Breast epithelium (tissue), 4 donors: ENCODE measurements at regions not wholly inside any gene's neighbourhood (a gene's known extent, or its start where the extent isn't known, plus 50 kb on each side); places are given as distances from the start of the nearest gene placed in this dataset.

Experiments used
- DNase-seq, 2 donors: peaks; one replicate each; pipeline ENCODE4 v3.0.0-alpha.2; 2019; ENCODE audit warnings: low spot score in 2 of 2
- H3K27ac ChIP-seq, 2 donors: fragments of 200-600 bp; sonication (generic) in 1 of 2; one replicate each; pipeline ENCODE4 v1.5.1; 2016 to 2019; ENCODE audit warnings: mild to moderate bottlenecking in 1 of 2
- H3K27me3 ChIP-seq, 2 donors: fragments of 200-600 bp; sonication (generic) in 1 of 2; one replicate each; pipeline versions ENCODE4 v1.5.1 to v1.6.0; 2017 to 2019; ENCODE audit warnings: control low read depth in 1 of 2, mild to moderate bottlenecking in 1 of 2
- H3K36me3 ChIP-seq: fragments of 200-600 bp; one replicate; pipeline ENCODE4 v1.5.1; 2019
- H3K4me1 ChIP-seq, 2 donors: fragments of 200-600 bp; sonication (generic); one replicate each; pipeline ENCODE4 v1.5.1; 2016 to 2019; ENCODE audit warnings: control low read depth in 1 of 2
- H3K4me3 ChIP-seq, 3 donors: fragments of 200-600 bp; sonication (generic); 1 replicate in 2 of 3; 2 replicates in 1 of 3; pipeline ENCODE4 v1.5.1; 2016 to 2019; ENCODE audit warnings: mild to moderate bottlenecking in 3 of 3, moderate library complexity in 2 of 3
- H3K9me3 ChIP-seq, 2 donors: fragments of 200-600 bp; sonication (generic) in 1 of 2; one replicate each; pipeline ENCODE4 v1.5.1; 2016 to 2019; ENCODE audit warnings: control low read depth in 1 of 2
- POLR2A ChIP-seq: fragments of 450-650 bp; IDR thresholded peaks from one replicate; pipeline ENCODE4 v1.6.1; 2016; ENCODE audit warnings: antibody characterized with exemption, mild to moderate bottlenecking, moderate library complexity
- POLR2AphosphoS5 ChIP-seq, 3 donors: sonication (generic); formaldehyde crosslinking; IDR thresholded peaks; one replicate each; pipeline ENCODE4 v1.6.1; 2017; ENCODE audit warnings: antibody characterized with exemption in 3 of 3
- intact Hi-C: fragments of 100-400 bp; cut with DNase I; formaldehyde crosslinking; loops from one replicate; pipeline ENCODE4 v1.15.1; 2023; ENCODE audit warnings: low total_unique reads
- TF ChIP-seq, protein P1 (sequence below), 3 donors: fragments of 450-650 bp; IDR thresholded peaks; one replicate each; pipeline ENCODE4 v1.5.1; 2016 to 2017; ENCODE audit warnings: antibody characterized with exemption in 3 of 3, mild to moderate bottlenecking in 3 of 3, moderate library complexity in 3 of 3

GRCh38 chr18:34050661-34051060 is 174.1 kb downstream of the NOL4 start:
- TF ChIP-seq POLR2A (no peak), POLR2AphosphoS5 (IDR thresholded peaks at IDR 0.05) (no peak)
- TF ChIP-seq, protein P1, sequence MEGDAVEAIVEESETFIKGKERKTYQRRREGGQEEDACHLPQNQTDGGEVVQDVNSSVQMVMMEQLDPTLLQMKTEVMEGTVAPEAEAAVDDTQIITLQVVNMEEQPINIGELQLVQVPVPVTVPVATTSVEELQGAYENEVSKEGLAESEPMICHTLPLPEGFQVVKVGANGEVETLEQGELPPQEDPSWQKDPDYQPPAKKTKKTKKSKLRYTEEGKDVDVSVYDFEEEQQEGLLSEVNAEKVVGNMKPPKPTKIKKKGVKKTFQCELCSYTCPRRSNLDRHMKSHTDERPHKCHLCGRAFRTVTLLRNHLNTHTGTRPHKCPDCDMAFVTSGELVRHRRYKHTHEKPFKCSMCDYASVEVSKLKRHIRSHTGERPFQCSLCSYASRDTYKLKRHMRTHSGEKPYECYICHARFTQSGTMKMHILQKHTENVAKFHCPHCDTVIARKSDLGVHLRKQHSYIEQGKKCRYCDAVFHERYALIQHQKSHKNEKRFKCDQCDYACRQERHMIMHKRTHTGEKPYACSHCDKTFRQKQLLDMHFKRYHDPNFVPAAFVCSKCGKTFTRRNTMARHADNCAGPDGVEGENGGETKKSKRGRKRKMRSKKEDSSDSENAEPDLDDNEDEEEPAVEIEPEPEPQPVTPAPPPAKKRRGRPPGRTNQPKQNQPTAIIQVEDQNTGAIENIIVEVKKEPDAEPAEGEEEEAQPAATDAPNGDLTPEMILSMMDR (IDR thresholded peaks at IDR 0.05): no peak
- H3K4me1 ChIP-seq: no peaks in the 10 kb centered on the region
- H3K9me3 ChIP-seq: peaks cover 0 to 12% of the 10 kb centered on the region in 2 donors
- H3K27ac ChIP-seq: no peak overlapping the region
- intact Hi-C loops: no loop called here
- no peak for DNase-seq
- H3K27me3 ChIP-seq: no peaks in the 10 kb centered on the region
- H3K36me3 ChIP-seq: no peaks in the 10 kb centered on the region
- no peak overlapping the region for H3K4me3 ChIP-seq

DNA sequence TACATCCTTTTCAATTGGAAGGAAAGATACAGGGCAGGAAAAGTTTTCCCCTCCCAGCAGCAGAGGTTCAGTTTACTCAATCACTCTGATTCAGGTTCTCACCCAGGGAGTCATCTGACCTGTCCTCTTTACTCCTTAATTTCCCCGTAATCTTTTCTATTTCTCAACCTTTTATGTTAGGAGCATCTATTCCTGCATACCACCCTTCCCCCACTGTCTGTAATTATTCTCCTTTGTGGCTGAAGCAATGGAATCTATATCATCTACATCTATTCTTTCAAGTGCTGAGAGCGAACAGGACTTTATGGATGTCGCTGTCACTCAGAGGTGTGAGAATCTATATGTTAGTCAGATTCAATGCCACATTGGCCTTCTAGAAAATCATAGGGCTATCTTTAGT is 175.2 kb downstream of the NOL4 start:
- no peaks in the 10 kb centered on the region for H3K27me3 ChIP-seq
- no peak overlapping the region for H3K27ac ChIP-seq
- DNase-seq: no peak
- H3K9me3 ChIP-seq: peaks cover 0 to under 1% of the 10 kb centered on the region in 2 donors
- TF ChIP-seq POLR2A (no peak), POLR2AphosphoS5 (IDR thresholded peaks at IDR 0.05) (no peak)
- TF ChIP-seq, protein P1 (IDR thresholded peaks at IDR 0.05): no peak
- no peaks in the 10 kb centered on the region for H3K4me1 ChIP-seq
- H3K4me3 ChIP-seq: no peak overlapping the region
- no peaks in the 10 kb centered on the region for H3K36me3 ChIP-seq
- intact Hi-C loops: no loop called here

- no peak for TF ChIP-seq POLR2A
- no peak for TF ChIP-seq POLR2AphosphoS5 (IDR thresholded peaks at IDR 0.05)
- TF ChIP-seq, protein P1 (IDR thresholded peaks at IDR 0.05): no peak
- Histone ChIP-seq H3K36me3 (no peaks in the 10 kb centered on the region), H3K4me3 (no peak overlapping the region), H3K27ac (no peak overlapping the region), H3K9me3 (no peaks in the 10 kb centered on the region), H3K4me1 (no peaks in the 10 kb centered on the region), H3K27me3 (no peaks in the 10 kb centered on the region)
- intact Hi-C loops: no loop called here
- DNase-seq: no peak
These were observed 176.3 kb downstream of the NOL4 start for GRCh38 chr18:34048423-34048822.

- intact Hi-C loops: no loop called here
These were observed 182.1 kb downstream of the NOL4 start for GRCh38 chr18:34042423-34043146.

GRCh38 chr18:34039611-34040010 is 185.1 kb downstream of the NOL4 start:
- Histone ChIP-seq H3K36me3 (no peaks in the 10 kb centered on the region), H3K27ac (no peak overlapping the region), H3K4me1 (no peaks in the 10 kb centered on the region), H3K4me3 (peak overlapping the region in 1 of 3 donors; percentile 9), H3K9me3 (no peaks in the 10 kb centered on the region), H3K27me3 (no peaks in the 10 kb centered on the region)
- TF ChIP-seq, protein P1 (IDR thresholded peaks at IDR 0.05): no peak
- TF ChIP-seq POLR2A: no peak
- no peak for TF ChIP-seq POLR2AphosphoS5 (IDR thresholded peaks at IDR 0.05)
- intact Hi-C loops: no loop called here
- DNase-seq: no peak

More at GRCh38 chr18:34042423-34043146, 182.1 kb downstream of the NOL4 start:
- H3K9me3 ChIP-seq: no peaks in the 10 kb centered on the region
- TF ChIP-seq, protein P1 (IDR thresholded peaks at IDR 0.05): no peak
- no peak for DNase-seq
- H3K4me1 ChIP-seq: no peaks in the 10 kb centered on the region
- no peak overlapping the region for H3K4me3 ChIP-seq
- H3K27ac ChIP-seq: no peak overlapping the region
- H3K36me3 ChIP-seq: no peaks in the 10 kb centered on the region
- H3K27me3 ChIP-seq: no peaks in the 10 kb centered on the region
